Right renal pelvis (tissue), 4 donors: ENCODE measurements at regions not wholly inside any gene's neighbourhood (a gene's known extent, or its start where the extent isn't known, plus 50 kb on each side); places are given as distances from the start of the nearest gene placed in this dataset.
A peak's percentile ranks its signal among the peaks of the same experiment; 100 is the strongest.
"Not testable (repeated sequence)": the region's sequence is repeated elsewhere in the genome, so short reads cannot be mapped to it uniquely, and the experiment has no call there.

ENCODE experiments used
- DNase-seq, 4 donors: peaks; one replicate each; pipeline ENCODE4 v3.0.0-alpha.2; 2013; ENCODE audit warnings: low read depth in 4 of 4, low spot score in 3 of 4, missing footprints in 1 of 4

GRCh38 chr17:22548873-22549272, 856.5 kb downstream of the KCNJ18 start:
- DNase-seq = not testable (repeated sequence)

GRCh38 chr17:22551695-22552415, 859.5 kb downstream of the KCNJ18 start:
- not testable (repeated sequence) for DNase-seq

- no peak for DNase-seq
These were observed 877.3 kb downstream of the KCNJ18 start for GRCh38 chr17:22569459-22570143.

GRCh38 chr17:22570144-22570845, 878.0 kb downstream of the KCNJ18 start:
- no peak for DNase-seq

- no peak for DNase-seq
These were observed 907.0 kb downstream of the KCNJ18 start for GRCh38 chr17:22599322-22599721.

- peak in 2 of 4 donors; percentile 1 to 6 for DNase-seq
These were observed 908.4 kb downstream of the KCNJ18 start for GRCh38 chr17:22600644-22601298.
